ENCODE measurements at regions not wholly inside any gene's neighbourhood (a gene's known extent, or its start where the extent isn't known, plus 50 kb on each side); places are given as distances from the start of the nearest gene placed in this dataset.
"Not testable (repeated sequence)": the region's sequence is repeated elsewhere in the genome, so short reads cannot be mapped to it uniquely, and the experiment has no call there.

GRCh38 chr18:1308686-1309085, 404.0 kb downstream of the ADCYAP1 start (continued):
- no peak for TF ChIP-seq ZBTB33 (IDR thresholded peaks at IDR 0.05; ENCODE audit: extremely low read depth, insufficient replicate concordance, low read length)
- no peak for TF ChIP-seq JUND (IDR thresholded peaks at IDR 0.05)
- no peak for TF ChIP-seq MAX (IDR thresholded peaks at IDR 0.05)
- no peak for TF ChIP-seq FOSL1 (IDR thresholded peaks at IDR 0.05; ENCODE audit: low read depth)

DNA sequence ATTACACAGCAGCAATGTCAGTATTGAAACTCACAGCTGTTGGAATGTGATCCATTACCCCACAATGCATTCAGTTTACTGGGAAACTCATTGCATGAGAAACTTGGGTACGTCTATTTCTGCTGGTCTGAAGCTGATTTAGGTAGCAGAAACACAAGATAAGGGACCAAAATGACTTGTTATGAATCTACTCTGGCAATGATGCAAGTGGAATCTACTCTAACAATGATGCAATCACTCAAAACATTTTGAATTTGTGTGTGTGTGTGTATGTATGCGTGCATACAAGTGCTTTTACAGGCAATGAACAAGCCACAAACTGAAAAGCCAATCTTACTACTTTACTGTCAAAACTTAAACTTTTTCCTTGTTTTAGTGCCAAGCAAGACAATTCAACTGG, 406.7 kb downstream of the ADCYAP1 start:
- Histone ChIP-seq H3K4me3 (replicated peaks in 1 of 2; ENCODE audit: low read depth in 1 of 2, low read length in 2 of 2) (no peak overlapping the region), H3K36me3 (ENCODE audit: control insufficient read depth in 1 of 2, insufficient read depth in 2 of 2, low read length in 2 of 2) (no peaks in the 10 kb centered on the region), H3K79me2 (ENCODE audit: insufficient read depth, low read length) (no peaks in the 10 kb centered on the region), H3K9me3 (ENCODE audit: control insufficient read depth in 1 of 2, insufficient read depth in 1 of 2, low read depth in 1 of 2, low read length in 2 of 2) (no peaks in the 10 kb centered on the region), H3K27me3 (ENCODE audit: insufficient read depth, low read length) (no peaks in the 10 kb centered on the region), H2AFZ (ENCODE audit: low read depth, low read length, poor library complexity, severe bottlenecking) (no peak overlapping the region), H3K9ac (ENCODE audit: low read length) (no peak overlapping the region), H3K27ac (ENCODE audit: low read depth, low read length) (no peak overlapping the region), H3K4me1 (ENCODE audit: control insufficient read depth in 1 of 2, insufficient read depth in 2 of 2, low read length in 2 of 2) (no peaks in the 10 kb centered on the region), H4K20me1 (ENCODE audit: insufficient read depth) (no peaks in the 10 kb centered on the region), H3K4me2 (ENCODE audit: low read length) (no peak overlapping the region), H3K9me2 (ENCODE audit: insufficient read depth) (no peaks in the 10 kb centered on the region)
- no peak for DNase-seq (ENCODE audit: low read depth, low spot score)
- ChIA-PET POLR2A (no interaction called here), CTCF (no interaction called here), RAD21 (ENCODE audit: low non-redundant PET in 1 of 2, low total read pairs in 2 of 2, uncharacterized antibody in 2 of 2, unreplicated experiment in 2 of 2) (no interaction called here)
- intact Hi-C loops (cut with micrococcal nuclease), result no loop called here
- no TSS peak for BruUV-seq (replicated peaks)
- no peak for ATAC-seq
- TF ChIP-seq ELF1 (IDR thresholded peaks at IDR 0.05; ENCODE audit: borderline replicate concordance, low read depth), result no peak
- no peak for TF ChIP-seq SRF (IDR thresholded peaks at IDR 0.05; ENCODE audit: low read depth)
- no peak for TF ChIP-seq POLR2A (IDR thresholded peaks at IDR 0.05; ENCODE audit: borderline replicate concordance, extremely low read depth, insufficient read depth, insufficient read length)
- no peak for TF ChIP-seq CBX3 (IDR thresholded peaks at IDR 0.05; ENCODE audit: low read depth)
- TF ChIP-seq CEBPB (IDR thresholded peaks at IDR 0.05; ENCODE audit: low read depth), result 0 out of 2 replicates have a peak, but pooled peaks have one; percentile 14
- no peak for TF ChIP-seq SIN3A (IDR thresholded peaks at IDR 0.05; ENCODE audit: low read depth)
- TF ChIP-seq, protein P1, sequence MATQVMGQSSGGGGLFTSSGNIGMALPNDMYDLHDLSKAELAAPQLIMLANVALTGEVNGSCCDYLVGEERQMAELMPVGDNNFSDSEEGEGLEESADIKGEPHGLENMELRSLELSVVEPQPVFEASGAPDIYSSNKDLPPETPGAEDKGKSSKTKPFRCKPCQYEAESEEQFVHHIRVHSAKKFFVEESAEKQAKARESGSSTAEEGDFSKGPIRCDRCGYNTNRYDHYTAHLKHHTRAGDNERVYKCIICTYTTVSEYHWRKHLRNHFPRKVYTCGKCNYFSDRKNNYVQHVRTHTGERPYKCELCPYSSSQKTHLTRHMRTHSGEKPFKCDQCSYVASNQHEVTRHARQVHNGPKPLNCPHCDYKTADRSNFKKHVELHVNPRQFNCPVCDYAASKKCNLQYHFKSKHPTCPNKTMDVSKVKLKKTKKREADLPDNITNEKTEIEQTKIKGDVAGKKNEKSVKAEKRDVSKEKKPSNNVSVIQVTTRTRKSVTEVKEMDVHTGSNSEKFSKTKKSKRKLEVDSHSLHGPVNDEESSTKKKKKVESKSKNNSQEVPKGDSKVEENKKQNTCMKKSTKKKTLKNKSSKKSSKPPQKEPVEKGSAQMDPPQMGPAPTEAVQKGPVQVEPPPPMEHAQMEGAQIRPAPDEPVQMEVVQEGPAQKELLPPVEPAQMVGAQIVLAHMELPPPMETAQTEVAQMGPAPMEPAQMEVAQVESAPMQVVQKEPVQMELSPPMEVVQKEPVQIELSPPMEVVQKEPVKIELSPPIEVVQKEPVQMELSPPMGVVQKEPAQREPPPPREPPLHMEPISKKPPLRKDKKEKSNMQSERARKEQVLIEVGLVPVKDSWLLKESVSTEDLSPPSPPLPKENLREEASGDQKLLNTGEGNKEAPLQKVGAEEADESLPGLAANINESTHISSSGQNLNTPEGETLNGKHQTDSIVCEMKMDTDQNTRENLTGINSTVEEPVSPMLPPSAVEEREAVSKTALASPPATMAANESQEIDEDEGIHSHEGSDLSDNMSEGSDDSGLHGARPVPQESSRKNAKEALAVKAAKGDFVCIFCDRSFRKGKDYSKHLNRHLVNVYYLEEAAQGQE (IDR thresholded peaks at IDR 0.05; ENCODE audit: low read depth), result no peak
- no peak for TF ChIP-seq YY1 (IDR thresholded peaks at IDR 0.05; ENCODE audit: extremely low read depth, insufficient replicate concordance, low read depth, low read length)
- no peak for TF ChIP-seq JUND (IDR thresholded peaks at IDR 0.05)

GRCh38 chr18:1335345-1335744, 430.7 kb downstream of the ADCYAP1 start:
- ATAC-seq; H3K36me3 ChIP-seq (ENCODE audit: control insufficient read depth in 1 of 2, insufficient read depth in 2 of 2, low read length in 2 of 2); H3K9ac ChIP-seq (ENCODE audit: low read length); CTCF ChIA-PET; H4K20me1 ChIP-seq (ENCODE audit: insufficient read depth); H2AFZ ChIP-seq (ENCODE audit: low read depth, low read length, poor library complexity, severe bottlenecking); H3K27ac ChIP-seq (ENCODE audit: low read depth, low read length); H3K9me3 ChIP-seq (ENCODE audit: control insufficient read depth in 1 of 2, insufficient read depth in 1 of 2, low read depth in 1 of 2, low read length in 2 of 2); intact Hi-C loops (cut with micrococcal nuclease); H3K79me2 ChIP-seq (ENCODE audit: insufficient read depth, low read length); H3K4me1 ChIP-seq (ENCODE audit: control insufficient read depth in 1 of 2, insufficient read depth in 2 of 2, low read length in 2 of 2); H3K4me3 ChIP-seq (replicated peaks in 1 of 2; ENCODE audit: low read depth in 1 of 2, low read length in 2 of 2); H3K4me2 ChIP-seq (ENCODE audit: low read length); H3K9me2 ChIP-seq (ENCODE audit: insufficient read depth); POLR2A ChIA-PET; RAD21 ChIA-PET (ENCODE audit: low non-redundant PET in 1 of 2, low total read pairs in 2 of 2, uncharacterized antibody in 2 of 2, unreplicated experiment in 2 of 2); BruUV-seq (replicated peaks); H3K27me3 ChIP-seq (ENCODE audit: insufficient read depth, low read length); DNase-seq (ENCODE audit: low read depth, low spot score): not testable (repeated sequence)
